Mesenchymal stem cell (in vitro differentiated cells and primary cell): ENCODE measurements at regions not wholly inside any gene's neighbourhood (a gene's known extent, or its start where the extent isn't known, plus 50 kb on each side); places are given as distances from the start of the nearest gene placed in this dataset.

Source experiments
- DNase-seq: peaks from one replicate; pipeline ENCODE4 v3.0.0-alpha.2; 2013
- H2AFZ ChIP-seq: one replicate; pipeline ENCODE4 v1.6.1; 2013; ENCODE audit warnings: low read depth, mild to moderate bottlenecking, control low read depth, inconsistent platforms, low read length, moderate library complexity
- H2AK5ac ChIP-seq: 2 replicates; pipeline ENCODE4 v1.6.1; 2013; ENCODE audit warnings: low read length, moderate library complexity, mild to moderate bottlenecking, inconsistent platforms; ENCODE audit not compliant: severe bottlenecking
- H2BK120ac ChIP-seq: one replicate; pipeline ENCODE4 v1.6.1; 2013; ENCODE audit warnings: low read depth, mild to moderate bottlenecking, inconsistent platforms, low read length, moderate library complexity
- H2BK12ac ChIP-seq, 2 experiments: one replicate each; pipeline ENCODE4 v1.6.1; 2013; ENCODE audit warnings: inconsistent platforms in 2 of 2, low read length in 2 of 2, mild to moderate bottlenecking in 2 of 2, moderate library complexity in 2 of 2, control low read depth in 1 of 2
- H2BK15ac ChIP-seq: one replicate; pipeline ENCODE4 v1.6.1; 2013; ENCODE audit warnings: mild to moderate bottlenecking, low read depth, inconsistent platforms; ENCODE audit not compliant: poor library complexity, severe bottlenecking
- H2BK5ac ChIP-seq: 2 replicates; pipeline ENCODE4 v1.6.1; 2013; ENCODE audit warnings: low read depth, mild to moderate bottlenecking, low read length, control low read depth, inconsistent platforms; ENCODE audit not compliant: poor library complexity, severe bottlenecking
- H3K14ac ChIP-seq, 2 experiments: one replicate each; pipeline ENCODE4 v1.6.1; 2013; ENCODE audit warnings: inconsistent platforms in 2 of 2, low read length in 2 of 2, control low read depth in 1 of 2, mild to moderate bottlenecking in 1 of 2, moderate library complexity in 1 of 2
- H3K18ac ChIP-seq, 2 experiments: one replicate each; pipeline ENCODE4 v1.6.1; 2013; ENCODE audit warnings: inconsistent platforms in 2 of 2, low read length in 2 of 2, control low read depth in 1 of 2, low read depth in 1 of 2, mild to moderate bottlenecking in 1 of 2
- H3K23ac ChIP-seq, 2 experiments: one replicate each; pipeline ENCODE4 v1.6.1; 2013; ENCODE audit warnings: inconsistent platforms in 2 of 2, low read length in 2 of 2, mild to moderate bottlenecking in 2 of 2, moderate library complexity in 2 of 2, control low read depth in 1 of 2
- H3K27ac ChIP-seq: 2 replicates; pipeline ENCODE4 v1.5.1; 2013; ENCODE audit warnings: mild to moderate bottlenecking, moderate library complexity, low read length, control low read depth, inconsistent platforms; ENCODE audit not compliant: poor library complexity, severe bottlenecking
- H3K27me3 ChIP-seq, 2 experiments: 2 replicates each; pipeline versions ENCODE4 v1.6.1 to v1.7.0; 2013; ENCODE audit warnings: low read length in 2 of 2, mild to moderate bottlenecking in 2 of 2, moderate library complexity in 2 of 2, control low read depth in 1 of 2, inconsistent platforms in 1 of 2; ENCODE audit not compliant: control insufficient read depth in 1 of 2, insufficient read depth in 1 of 2
- H3K36me3 ChIP-seq, 2 experiments: 2 replicates each; pipeline versions ENCODE4 v1.6.1 to v1.7.0; 2013; ENCODE audit warnings: low read length in 2 of 2, control low read depth in 1 of 2, inconsistent platforms in 1 of 2, low read depth in 1 of 2, mild to moderate bottlenecking in 1 of 2; ENCODE audit not compliant: insufficient read depth in 2 of 2, control insufficient read depth in 1 of 2
- H3K4ac ChIP-seq, 2 experiments: one replicate each; pipeline ENCODE4 v1.6.1; 2013; ENCODE audit warnings: inconsistent platforms in 2 of 2, low read length in 2 of 2, mild to moderate bottlenecking in 2 of 2, moderate library complexity in 2 of 2, control low read depth in 1 of 2, low read depth in 1 of 2
- H3K4me1 ChIP-seq: 2 replicates; pipeline ENCODE4 v1.6.1; 2013; ENCODE audit warnings: low read depth, low read length, control low read depth; ENCODE audit not compliant: control insufficient read depth, insufficient read depth
- H3K4me2 ChIP-seq: 2 replicates; pipeline ENCODE4 v1.6.1; 2013; ENCODE audit warnings: low read length, mild to moderate bottlenecking, inconsistent platforms; ENCODE audit not compliant: poor library complexity, severe bottlenecking
- H3K4me3 ChIP-seq, 2 experiments: 2 replicates each; pipeline versions ENCODE4 v1.5.1 to v1.7.0; 2013; ENCODE audit warnings: low read length in 2 of 2, mild to moderate bottlenecking in 2 of 2, control low read depth in 1 of 2, low read depth in 1 of 2; ENCODE audit not compliant: insufficient read depth in 1 of 2
- H3K79me1 ChIP-seq: replicated peaks from 2 replicates; pipeline ENCODE4 v1.6.1; 2013; ENCODE audit warnings: mild to moderate bottlenecking, control low read depth, low read length, inconsistent platforms; ENCODE audit not compliant: poor library complexity, severe bottlenecking
- H3K9ac ChIP-seq: 2 replicates; pipeline ENCODE4 v1.7.0; 2013; ENCODE audit warnings: mild to moderate bottlenecking, low read length, moderate library complexity
- H3K9me3 ChIP-seq: 2 replicates; pipeline ENCODE4 v1.7.0; 2013; ENCODE audit warnings: mild to moderate bottlenecking, low read length; ENCODE audit not compliant: control insufficient read depth
- H4K8ac ChIP-seq: one replicate; pipeline ENCODE4 v1.6.1; 2013; ENCODE audit warnings: inconsistent platforms, mild to moderate bottlenecking, low read length, moderate library complexity
- H4K91ac ChIP-seq: one replicate; pipeline ENCODE4 v1.6.1; 2013; ENCODE audit warnings: mild to moderate bottlenecking, low read length, inconsistent platforms
- WGBS: methylation state at CpG from one replicate; pipeline ENCODE4 v1.1.7; 2013; ENCODE audit warnings: mixed read lengths; 5-methylcytosine and 5-hydroxymethylcytosine counted together

- Histone ChIP-seq H3K4ac (no peak overlapping the region), H2BK120ac (no peak overlapping the region), H2BK15ac (no peak overlapping the region), H3K23ac (no peak overlapping the region), H3K14ac (no peak overlapping the region), H3K4me3 (no peak overlapping the region), H2AK5ac (no peak overlapping the region), H3K79me1 (no peaks in the 10 kb centered on the region), H3K9me3 (no peaks in the 10 kb centered on the region), H3K36me3 (no peaks in the 10 kb centered on the region), H2BK12ac (no peak overlapping the region), H4K91ac (no peak overlapping the region), H3K27ac (no peak overlapping the region), H4K8ac (no peak overlapping the region), H3K27me3 (no peaks in the 10 kb centered on the region), H3K4me1 (no peaks in the 10 kb centered on the region), H2BK5ac (no peak overlapping the region), H3K4me2 (no peak overlapping the region), H2AFZ (no peak overlapping the region), H3K9ac (no peak overlapping the region), H3K18ac (no peak overlapping the region)
- no peak for DNase-seq
- 60% methylated on average over 4 of the region's 5 CpGs for WGBS
Measured at GRCh38 chr6:147704691-147705090, 196.2 kb downstream of the SAMD5 start.

- peak; percentile 16 for DNase-seq
- H2BK15ac ChIP-seq, result no peak overlapping the region
- no peak overlapping the region for H3K18ac ChIP-seq
- H3K14ac ChIP-seq, result no peak overlapping the region
- H4K91ac ChIP-seq, result no peak overlapping the region
- no peak overlapping the region for H3K9ac ChIP-seq
- no peak overlapping the region for H2BK120ac ChIP-seq
- no peak overlapping the region for H4K8ac ChIP-seq
- H3K4ac ChIP-seq, result no peak overlapping the region
- no peak overlapping the region for H3K4me3 ChIP-seq
- H3K4me1 ChIP-seq, result no peaks in the 10 kb centered on the region
- H2BK12ac ChIP-seq, result no peak overlapping the region
- H3K23ac ChIP-seq, result no peak overlapping the region
- no peaks in the 10 kb centered on the region for H3K36me3 ChIP-seq
- no peaks in the 10 kb centered on the region for H3K27me3 ChIP-seq
- H2AK5ac ChIP-seq, result no peak overlapping the region
- no peak overlapping the region for H2BK5ac ChIP-seq
- H3K27ac ChIP-seq, result no peak overlapping the region
- H2AFZ ChIP-seq, result no peak overlapping the region
- H3K4me2 ChIP-seq, result no peak overlapping the region
- H3K79me1 ChIP-seq, result no peaks in the 10 kb centered on the region
- no peaks in the 10 kb centered on the region for H3K9me3 ChIP-seq
Measured at GRCh38 chr6:147707524-147707923, 199.0 kb downstream of the SAMD5 start.

- DNase-seq, result no peak
- no peak overlapping the region for H2BK15ac ChIP-seq
- H3K4me3 ChIP-seq, result no peak overlapping the region
- WGBS, result 100% methylated on average over 3 of the region's 3 CpGs
- no peak overlapping the region for H3K4ac ChIP-seq
- no peak overlapping the region for H2BK120ac ChIP-seq
- no peak overlapping the region for H4K91ac ChIP-seq
- no peak overlapping the region for H4K8ac ChIP-seq
- peak overlapping the region; percentile 39 for H2AK5ac ChIP-seq
- no peak overlapping the region for H2BK5ac ChIP-seq
- H3K9ac ChIP-seq, result no peak overlapping the region
- H3K9me3 ChIP-seq, result no peaks in the 10 kb centered on the region
- H3K27me3 ChIP-seq, result no peaks in the 10 kb centered on the region
- H2AFZ ChIP-seq, result no peak overlapping the region
- H3K4me2 ChIP-seq, result no peak overlapping the region
- no peaks in the 10 kb centered on the region for H3K36me3 ChIP-seq
- H3K4me1 ChIP-seq, result no peaks in the 10 kb centered on the region
- H3K14ac ChIP-seq, result no peak overlapping the region
- H2BK12ac ChIP-seq, result no peak overlapping the region
- no peak overlapping the region for H3K23ac ChIP-seq
- no peaks in the 10 kb centered on the region for H3K79me1 ChIP-seq
- H3K18ac ChIP-seq, result no peak overlapping the region
- no peak overlapping the region for H3K27ac ChIP-seq
Measured at GRCh38 chr6:147708170-147708569, 199.7 kb downstream of the SAMD5 start.

DNA sequence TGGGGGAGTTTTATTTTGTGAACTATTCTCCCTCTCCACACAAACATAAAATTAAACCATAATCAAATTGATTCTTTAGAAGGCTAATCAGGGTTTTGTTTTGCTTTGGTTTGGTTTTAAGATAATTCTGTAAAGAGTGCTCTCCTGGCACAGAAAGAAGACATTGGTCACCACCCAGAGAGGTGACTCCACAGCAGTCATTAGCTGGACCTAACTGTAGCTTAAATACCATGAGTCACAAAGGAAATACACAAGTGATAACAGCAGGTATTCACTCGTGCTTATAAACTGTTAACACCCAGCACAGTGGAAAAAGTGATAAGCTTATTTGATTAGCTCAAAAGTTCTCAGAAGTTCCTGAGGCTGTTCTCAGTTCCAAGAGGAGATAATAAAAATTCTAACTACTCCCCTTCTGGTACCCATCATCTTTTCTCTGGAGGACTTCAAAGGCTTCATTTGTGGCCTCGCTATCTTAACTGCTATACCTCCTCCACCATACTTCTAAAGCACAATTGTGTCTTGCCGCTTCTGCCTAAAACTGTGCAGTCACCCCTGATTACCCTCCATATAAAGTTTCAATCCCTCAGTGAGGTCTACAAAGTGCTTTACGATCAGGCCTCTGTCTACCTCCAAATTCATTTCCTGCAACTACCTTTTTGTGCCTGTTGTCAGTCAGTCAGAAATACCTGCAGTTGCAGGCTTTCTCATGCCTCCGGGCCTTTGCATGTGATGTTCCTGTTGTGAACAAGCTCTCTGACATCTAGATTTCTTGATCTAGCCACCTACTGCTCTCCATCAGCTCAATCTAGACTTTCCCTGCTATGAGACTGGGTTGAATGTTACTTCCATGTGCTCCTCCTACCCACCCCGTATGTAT is 201.1 kb downstream of the SAMD5 start:
- no peaks in the 10 kb centered on the region for H3K79me1 ChIP-seq
- DNase-seq, result no peak
- no peak overlapping the region for H2AFZ ChIP-seq
- H4K8ac ChIP-seq, result no peak overlapping the region
- no peaks in the 10 kb centered on the region for H3K36me3 ChIP-seq
- no peak overlapping the region for H3K18ac ChIP-seq
- H3K27me3 ChIP-seq, result no peaks in the 10 kb centered on the region
- H3K27ac ChIP-seq, result no peak overlapping the region
- H3K9ac ChIP-seq, result no peak overlapping the region
- no peak overlapping the region for H4K91ac ChIP-seq
- peak overlapping the region; percentile 78 for H2AK5ac ChIP-seq
- H2BK15ac ChIP-seq, result no peak overlapping the region
- no peak overlapping the region for H3K4ac ChIP-seq
- 76% methylated on average over 5 of the region's 6 CpGs for WGBS
- H3K4me1 ChIP-seq, result no peaks in the 10 kb centered on the region
- no peak overlapping the region for H2BK5ac ChIP-seq
- no peak overlapping the region for H3K4me2 ChIP-seq
- H3K4me3 ChIP-seq, result no peak overlapping the region
- no peak overlapping the region for H2BK120ac ChIP-seq
- peak overlapping the region in 1 of 2 experiments; percentile 31 for H2BK12ac ChIP-seq
- H3K23ac ChIP-seq, result no peak overlapping the region
- no peak overlapping the region for H3K14ac ChIP-seq
- no peaks in the 10 kb centered on the region for H3K9me3 ChIP-seq
